NT2/D1 (cell line): ENCODE measurements at regions not wholly inside any gene's neighbourhood (a gene's known extent, or its start where the extent isn't known, plus 50 kb on each side); places are given as distances from the start of the nearest gene placed in this dataset.

ENCODE experiments used
- DNase-seq: peaks from one replicate; pipeline ENCODE4 v3.0.0-alpha.2; 2011; ENCODE audit warnings: low read depth, low spot score
- H3K27me3 ChIP-seq: 2 replicates; pipeline ENCODE4 v1.6.0; 2011; ENCODE audit warnings: mild to moderate bottlenecking; ENCODE audit not compliant: insufficient read length, insufficient read depth
- H3K36me3 ChIP-seq: 2 replicates; pipeline ENCODE4 v1.6.1; 2011; ENCODE audit warnings: mild to moderate bottlenecking, low read length, mixed read lengths; ENCODE audit not compliant: insufficient read depth, insufficient read length
- H3K4me1 ChIP-seq: 2 replicates; pipeline ENCODE4 v1.5.1; 2011; ENCODE audit not compliant: insufficient read depth, insufficient read length
- H3K4me3 ChIP-seq: 2 replicates; pipeline ENCODE4 v1.5.1; 2011; ENCODE audit warnings: low read depth; ENCODE audit not compliant: insufficient read length
- H3K9ac ChIP-seq: 2 replicates; pipeline ENCODE4 v1.6.0; 2011; ENCODE audit warnings: low read depth; ENCODE audit not compliant: insufficient read length
- H3K9me3 ChIP-seq: 2 replicates; pipeline ENCODE4 v1.5.1; 2011; ENCODE audit warnings: mild to moderate bottlenecking, low read length; ENCODE audit not compliant: insufficient read depth
- SUZ12 ChIP-seq: IDR thresholded peaks from 2 replicates; pipeline ENCODE4 v1.6.1; 2011; ENCODE audit not compliant: insufficient read length, insufficient read depth; ENCODE audit errors: extremely low read depth
- YY1 ChIP-seq: IDR thresholded peaks from 2 replicates; pipeline ENCODE4 v1.6.1; 2011; ENCODE audit not compliant: insufficient read length, insufficient read depth
- ZNF274 ChIP-seq: IDR thresholded peaks from 2 replicates; pipeline ENCODE4 v1.6.1; 2011; ENCODE audit warnings: mild to moderate bottlenecking, low read depth, low read length

DNA sequence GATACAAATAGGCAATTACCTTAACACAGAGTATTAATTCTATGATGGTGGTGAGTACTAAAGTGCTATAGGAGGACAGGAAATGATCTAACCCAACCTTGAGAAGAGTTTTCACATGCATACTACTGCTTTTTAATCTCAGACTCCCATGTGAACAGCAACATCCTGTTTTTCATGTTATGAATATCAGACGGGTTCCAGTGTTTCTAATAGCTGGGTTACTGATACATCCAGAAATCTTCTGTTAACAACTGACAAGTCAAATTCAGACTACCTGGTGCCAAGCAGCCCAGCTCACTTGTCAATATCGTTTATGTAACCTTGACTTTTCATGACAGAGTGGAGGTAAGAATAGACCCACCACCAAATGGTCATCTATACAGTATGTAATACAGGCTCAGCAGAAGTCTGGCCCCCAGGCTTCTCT, 220.2 kb upstream of the COL8A1 start:
- DNase-seq, result no peak
- Histone ChIP-seq H3K27me3 (no peaks in the 10 kb centered on the region), H3K9ac (no peak overlapping the region), H3K9me3 (no peaks in the 10 kb centered on the region), H3K4me3 (no peak overlapping the region), H3K4me1 (no peaks in the 10 kb centered on the region), H3K36me3 (no peaks in the 10 kb centered on the region)
- no peak for TF ChIP-seq YY1
- TF ChIP-seq SUZ12, result no peak
- no peak for TF ChIP-seq ZNF274

GRCh38 chr3:99413504-99413903, 224.9 kb upstream of the COL8A1 start:
- Histone ChIP-seq H3K36me3 (no peaks in the 10 kb centered on the region), H3K9ac (no peak overlapping the region), H3K4me3 (no peak overlapping the region), H3K27me3 (no peaks in the 10 kb centered on the region), H3K9me3 (no peaks in the 10 kb centered on the region), H3K4me1 (no peaks in the 10 kb centered on the region)
- TF ChIP-seq YY1 (no peak), ZNF274 (no peak), SUZ12 (no peak)
- DNase-seq, result no peak

- Histone ChIP-seq H3K9me3 (no peaks in the 10 kb centered on the region), H3K4me3 (no peak overlapping the region), H3K4me1 (no peaks in the 10 kb centered on the region), H3K9ac (no peak overlapping the region), H3K36me3 (no peaks in the 10 kb centered on the region), H3K27me3 (no peaks in the 10 kb centered on the region)
- DNase-seq, result no peak
- TF ChIP-seq ZNF274, result no peak
- TF ChIP-seq YY1, result no peak
- no peak for TF ChIP-seq SUZ12
Measured at GRCh38 chr3:99410789-99411311, 227.5 kb upstream of the COL8A1 start.

DNA sequence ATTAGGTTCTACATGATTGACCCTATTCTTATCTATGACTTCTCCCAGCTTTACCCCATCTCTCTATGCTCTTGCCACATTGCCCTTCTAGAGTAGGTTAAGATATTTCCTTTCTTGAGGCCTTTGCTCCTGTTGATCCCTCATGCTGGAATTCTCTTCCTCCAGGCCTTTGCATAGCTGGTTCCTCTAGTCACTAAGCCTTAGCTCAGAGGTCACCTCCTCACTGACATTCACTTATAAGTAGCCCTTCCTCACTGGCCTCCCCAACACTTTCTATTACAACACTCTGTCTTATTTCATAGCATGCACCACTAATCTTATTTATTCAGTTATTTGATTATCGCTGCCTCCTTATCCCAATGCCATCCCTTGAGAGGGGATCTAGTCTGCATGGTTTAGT, 228.4 kb upstream of the COL8A1 start:
- no peaks in the 10 kb centered on the region for H3K9me3 ChIP-seq
- DNase-seq, result no peak

DNA sequence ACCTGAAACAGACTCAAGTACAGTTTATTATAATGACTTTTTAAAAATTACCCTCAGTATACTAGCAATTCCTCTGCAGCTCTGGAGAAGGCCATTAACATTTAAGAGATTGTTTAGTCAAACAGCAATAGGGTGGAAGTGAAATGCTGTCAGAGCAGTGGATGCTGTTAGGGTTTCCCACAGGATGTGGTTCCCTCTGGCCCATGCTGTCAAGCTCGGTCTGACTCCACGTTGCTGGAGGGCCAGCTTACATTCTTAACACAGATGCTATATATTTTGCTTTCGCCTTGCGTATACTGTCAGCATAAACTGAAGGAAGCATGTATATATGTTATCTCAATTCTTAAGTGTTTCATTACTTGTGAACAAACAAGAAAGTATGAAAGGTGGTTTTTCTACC, 231.1 kb upstream of the COL8A1 start:
- Histone ChIP-seq H3K4me3 (no peak overlapping the region), H3K9ac (no peak overlapping the region), H3K4me1 (no peaks in the 10 kb centered on the region), H3K36me3 (no peaks in the 10 kb centered on the region), H3K9me3 (no peaks in the 10 kb centered on the region), H3K27me3 (no peaks in the 10 kb centered on the region)
- TF ChIP-seq ZNF274 (no peak), SUZ12 (no peak), YY1 (no peak)
- DNase-seq, result no peak

More for the DNA sequence above, 228.4 kb upstream of the COL8A1 start:
- Histone ChIP-seq H3K9ac (no peak overlapping the region), H3K4me3 (no peak overlapping the region), H3K4me1 (no peaks in the 10 kb centered on the region), H3K27me3 (no peaks in the 10 kb centered on the region), H3K36me3 (no peaks in the 10 kb centered on the region)
- no peak for TF ChIP-seq YY1
- TF ChIP-seq ZNF274, result no peak
- no peak for TF ChIP-seq SUZ12

GRCh38 chr3:99402755-99403154, 235.6 kb upstream of the COL8A1 start:
- Histone ChIP-seq H3K4me1 (no peaks in the 10 kb centered on the region), H3K27me3 (no peaks in the 10 kb centered on the region), H3K9me3 (peaks cover 23% of the 10 kb centered on the region), H3K4me3 (no peak overlapping the region), H3K9ac (no peak overlapping the region), H3K36me3 (no peaks in the 10 kb centered on the region)
- DNase-seq, result no peak
- TF ChIP-seq YY1 (no peak), ZNF274 (no peak), SUZ12 (no peak)

DNA sequence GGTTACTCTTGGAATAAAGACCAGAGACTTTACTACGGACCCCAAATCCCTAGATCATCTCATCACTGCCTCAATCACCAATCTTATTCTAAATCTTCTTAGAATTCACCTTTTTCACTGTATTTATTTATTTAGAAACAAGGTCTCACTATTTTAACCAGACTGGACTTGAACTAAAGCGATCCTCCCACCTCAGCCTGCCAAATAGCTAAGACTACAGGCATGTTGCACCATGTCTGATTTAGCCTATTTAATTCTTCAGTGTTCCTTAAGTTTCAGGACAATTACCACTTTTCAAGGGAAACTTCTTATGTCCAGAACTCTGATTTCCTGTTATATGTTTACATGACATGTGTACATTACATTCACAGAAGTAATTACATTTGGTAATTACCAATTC, 238.0 kb upstream of the COL8A1 start:
- Histone ChIP-seq H3K9me3 (peaks cover 28% of the 10 kb centered on the region), H3K9ac (no peak overlapping the region), H3K36me3 (no peaks in the 10 kb centered on the region), H3K27me3 (no peaks in the 10 kb centered on the region), H3K4me1 (no peaks in the 10 kb centered on the region), H3K4me3 (no peak overlapping the region)
- TF ChIP-seq ZNF274 (no peak), SUZ12 (no peak), YY1 (no peak)
- no peak for DNase-seq

GRCh38 chr3:99396651-99397275, 241.6 kb upstream of the COL8A1 start:
- no peaks in the 10 kb centered on the region for H3K36me3 ChIP-seq
- H3K9me3 ChIP-seq, result peaks cover 28% of the 10 kb centered on the region
- no peaks in the 10 kb centered on the region for H3K4me1 ChIP-seq
- no peak overlapping the region for H3K9ac ChIP-seq
- DNase-seq, result no peak
- TF ChIP-seq SUZ12 (no peak), YY1 (no peak), ZNF274 (no peak)
- no peak overlapping the region for H3K4me3 ChIP-seq
- H3K27me3 ChIP-seq, result no peaks in the 10 kb centered on the region
